ENCODE measurements at regions not wholly inside any gene's neighbourhood (a gene's known extent, or its start where the extent isn't known, plus 50 kb on each side); places are given as distances from the start of the nearest gene placed in this dataset.

GRCh38 chr10:69716711-69717560 is 84.8 kb upstream of the COL13A1 start:
- peak; percentile 35 for DNase-seq

- DNase-seq, result no peak
These were observed 82.8 kb upstream of the COL13A1 start for GRCh38 chr10:69718951-69719350.

DNA sequence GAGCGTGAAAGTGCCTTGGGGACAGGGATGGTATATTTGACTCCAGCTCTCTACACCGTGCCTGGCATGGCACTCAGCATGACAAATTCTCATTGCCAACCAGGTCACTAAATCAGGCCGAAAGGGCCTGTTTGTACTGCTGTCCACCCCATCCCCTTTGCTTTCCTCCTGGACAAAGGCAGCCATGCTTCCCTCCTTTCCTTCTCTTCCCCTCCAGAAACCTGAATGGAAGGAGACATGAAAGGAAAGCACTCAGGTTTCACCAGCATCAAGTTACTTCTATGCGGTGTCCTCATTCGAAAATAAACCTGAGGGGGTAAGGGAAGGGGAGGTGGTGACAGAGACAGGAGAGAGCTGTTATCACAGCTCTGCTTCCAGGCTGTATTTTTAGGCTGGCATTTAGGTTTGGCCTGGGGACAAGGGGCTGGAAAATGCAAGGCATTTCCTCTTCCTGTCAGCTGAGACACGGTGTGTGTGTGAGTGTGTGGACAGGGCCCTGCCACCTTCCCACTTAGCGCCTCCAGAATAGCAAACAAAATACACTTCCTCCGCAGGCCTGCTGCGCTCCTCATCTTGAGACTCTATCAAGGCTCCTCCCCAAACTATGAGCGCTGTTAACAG is 79.9 kb upstream of the COL13A1 start:
- no peak for DNase-seq

DNA sequence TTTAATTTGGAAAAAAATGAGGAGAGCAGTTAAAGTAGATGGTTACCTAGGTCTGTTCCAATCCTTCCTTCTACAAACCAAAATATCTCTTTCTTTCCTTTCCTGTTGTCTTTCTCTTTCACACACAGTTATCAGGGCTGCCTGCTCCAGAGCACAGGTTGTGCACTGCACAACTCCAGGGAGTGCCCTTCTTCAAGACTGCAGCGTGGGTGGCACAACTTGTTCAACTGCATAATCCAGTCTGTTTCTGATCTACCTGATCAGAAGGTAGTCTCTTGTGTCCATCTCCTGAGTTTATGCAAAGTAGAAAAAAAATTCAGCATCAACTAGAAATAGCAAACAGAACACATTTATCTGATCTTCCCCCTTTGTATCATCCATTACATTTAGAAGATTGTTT is 78.1 kb upstream of the COL13A1 start:
- DNase-seq, result no peak

GRCh38 chr10:69726850-69727249 is 74.9 kb upstream of the COL13A1 start:
- no peak for DNase-seq

DNA sequence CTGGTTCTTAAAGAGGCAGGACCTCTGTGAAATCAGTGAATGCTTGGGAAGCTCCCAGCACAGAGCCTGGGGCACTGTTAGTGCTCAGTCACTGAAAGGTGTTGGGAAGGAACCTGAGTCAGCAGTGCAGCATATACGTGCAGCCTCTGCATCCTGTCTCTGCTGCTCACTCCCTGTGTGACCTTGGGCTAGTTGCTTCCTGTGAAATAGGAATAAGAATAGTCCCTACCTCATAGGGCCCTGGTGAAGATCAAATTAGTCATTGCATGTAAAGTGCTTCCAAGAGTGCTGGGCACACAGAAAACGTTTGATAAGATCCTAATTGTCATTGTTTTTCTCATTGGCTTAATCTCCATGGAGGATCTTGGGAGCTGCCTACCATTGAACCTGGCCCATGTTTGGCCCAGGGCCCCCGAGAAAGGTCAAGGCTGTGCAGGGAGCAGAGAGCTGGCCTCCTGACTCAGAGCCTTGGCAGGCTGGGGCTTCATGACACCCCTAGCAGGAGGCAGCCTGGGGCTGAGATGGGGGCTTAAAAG is 73.3 kb upstream of the COL13A1 start:
- DNase-seq, result no peak

- DNase-seq, result no peak
These were observed 72.2 kb upstream of the COL13A1 start for GRCh38 chr10:69729326-69730048.

DNA sequence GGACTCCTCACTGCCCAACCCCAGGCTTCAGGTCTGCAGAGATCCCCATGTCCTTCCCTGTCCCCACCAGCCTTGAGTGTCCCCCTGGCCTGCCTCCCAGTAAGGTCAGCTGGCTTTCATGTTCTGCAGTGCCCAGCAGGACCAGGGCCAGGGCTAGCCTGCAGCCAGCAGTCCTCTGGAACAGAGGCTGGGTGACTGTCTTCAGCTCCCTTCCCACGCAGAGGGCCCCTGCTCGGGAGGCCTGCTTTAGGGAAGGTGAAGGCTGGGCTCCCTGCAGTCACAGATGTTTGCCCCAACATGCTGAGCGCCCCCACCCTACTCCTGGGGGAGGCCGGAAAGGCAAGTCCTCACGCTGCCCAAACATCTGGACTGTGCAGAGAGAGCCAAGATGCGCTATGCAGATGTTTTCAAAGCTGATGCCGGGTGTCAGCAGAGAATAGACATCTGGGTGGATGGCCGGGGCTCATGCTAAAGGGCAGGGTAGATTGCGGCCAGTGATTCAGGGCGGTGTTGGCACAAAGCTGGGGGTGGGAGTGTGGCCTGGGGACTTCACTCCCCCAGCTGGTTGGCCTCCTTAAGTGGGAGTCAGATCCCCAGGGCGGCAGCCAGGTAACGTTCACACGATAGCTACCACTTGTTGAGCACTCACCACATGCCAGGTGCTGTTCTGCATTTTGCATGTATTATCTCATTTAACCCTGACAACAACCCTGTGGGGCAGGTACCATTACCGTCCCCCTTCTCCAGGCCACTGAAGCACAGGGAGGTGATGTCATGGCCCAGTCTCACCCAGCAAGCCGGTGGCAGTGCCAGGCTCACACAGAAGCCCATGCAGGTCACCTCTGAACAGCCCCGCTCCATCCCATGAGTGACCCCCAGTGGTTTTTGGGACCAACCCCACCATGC is 71.2 kb upstream of the COL13A1 start:
- DNase-seq, result no peak

GRCh38 chr10:69731184-69731583 is 70.5 kb upstream of the COL13A1 start:
- no peak for DNase-seq

DNA sequence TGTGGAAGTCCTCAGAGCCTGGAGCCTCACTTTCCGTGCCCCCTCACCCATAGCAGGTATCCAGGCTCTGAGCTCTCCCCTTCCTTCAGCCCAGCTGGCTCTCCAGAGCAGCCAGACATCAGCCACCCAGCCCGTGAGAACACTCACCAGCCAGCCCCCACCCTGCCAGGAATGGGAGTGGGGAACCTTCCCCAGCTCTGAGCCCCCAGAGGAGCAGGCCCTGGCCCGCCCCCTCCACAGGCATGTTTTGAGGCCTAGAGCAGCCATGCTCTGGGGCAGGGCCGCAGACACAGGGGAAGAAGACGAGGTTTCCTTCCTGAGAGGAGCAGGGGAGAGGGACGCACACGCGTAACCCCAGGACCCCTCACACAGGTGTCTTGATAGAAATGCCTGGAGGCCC is 70.0 kb upstream of the COL13A1 start:
- no peak for DNase-seq

DNA sequence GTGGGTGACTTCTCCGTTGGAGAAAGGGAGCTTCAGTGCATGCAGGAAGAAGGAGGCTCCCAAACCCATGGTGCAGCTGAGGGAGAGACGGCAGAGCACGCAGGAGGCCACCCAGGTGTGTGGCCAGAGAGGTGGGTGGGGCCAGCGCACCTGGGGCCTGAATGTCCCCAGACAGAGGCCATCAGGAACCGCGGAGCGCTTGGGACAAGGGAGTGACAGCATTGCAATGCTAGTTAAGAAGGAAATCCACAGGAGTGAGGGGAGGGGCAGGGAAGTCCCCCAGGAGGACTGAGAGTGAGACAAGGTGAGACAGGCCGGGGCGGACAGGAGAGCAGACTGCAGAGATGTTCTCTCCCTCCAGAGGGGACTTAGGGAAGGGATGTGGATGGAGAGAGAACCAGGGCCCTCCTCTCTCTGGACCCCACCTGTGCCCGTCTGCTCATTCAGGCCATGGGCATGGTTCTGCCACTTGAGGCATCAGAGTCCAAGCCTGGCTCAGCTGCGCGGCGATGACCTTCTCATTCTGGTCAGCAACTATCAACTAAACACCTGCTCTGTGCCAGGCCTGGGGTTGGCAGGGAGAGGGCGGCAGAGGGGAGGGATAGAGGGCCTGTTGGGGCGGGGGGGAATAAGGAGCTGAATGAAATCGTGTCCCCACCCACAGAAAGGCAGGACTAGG is 69.4 kb upstream of the COL13A1 start:
- no peak for DNase-seq

- DNase-seq, result no peak
These were observed 68.9 kb upstream of the COL13A1 start for GRCh38 chr10:69732826-69733150.

GRCh38 chr10:69733791-69734261 is 67.9 kb upstream of the COL13A1 start:
- DNase-seq, result no peak

DNA sequence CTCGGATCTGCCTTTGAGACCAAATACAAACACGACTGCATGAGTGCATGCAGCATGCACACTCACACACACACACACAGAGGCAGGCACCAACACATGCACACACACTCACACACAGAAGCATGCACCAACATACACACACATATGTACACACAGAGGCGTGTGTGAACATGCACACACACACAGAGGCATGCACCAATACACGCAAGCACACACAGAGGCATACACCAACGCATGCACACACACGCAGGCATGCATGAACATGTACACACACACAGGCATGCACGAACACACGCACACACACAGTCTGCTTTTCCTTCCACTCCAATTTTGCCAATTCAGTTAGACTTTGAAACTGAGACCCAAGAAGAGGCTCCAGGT is 67.3 kb upstream of the COL13A1 start:
- no peak for DNase-seq

DNA sequence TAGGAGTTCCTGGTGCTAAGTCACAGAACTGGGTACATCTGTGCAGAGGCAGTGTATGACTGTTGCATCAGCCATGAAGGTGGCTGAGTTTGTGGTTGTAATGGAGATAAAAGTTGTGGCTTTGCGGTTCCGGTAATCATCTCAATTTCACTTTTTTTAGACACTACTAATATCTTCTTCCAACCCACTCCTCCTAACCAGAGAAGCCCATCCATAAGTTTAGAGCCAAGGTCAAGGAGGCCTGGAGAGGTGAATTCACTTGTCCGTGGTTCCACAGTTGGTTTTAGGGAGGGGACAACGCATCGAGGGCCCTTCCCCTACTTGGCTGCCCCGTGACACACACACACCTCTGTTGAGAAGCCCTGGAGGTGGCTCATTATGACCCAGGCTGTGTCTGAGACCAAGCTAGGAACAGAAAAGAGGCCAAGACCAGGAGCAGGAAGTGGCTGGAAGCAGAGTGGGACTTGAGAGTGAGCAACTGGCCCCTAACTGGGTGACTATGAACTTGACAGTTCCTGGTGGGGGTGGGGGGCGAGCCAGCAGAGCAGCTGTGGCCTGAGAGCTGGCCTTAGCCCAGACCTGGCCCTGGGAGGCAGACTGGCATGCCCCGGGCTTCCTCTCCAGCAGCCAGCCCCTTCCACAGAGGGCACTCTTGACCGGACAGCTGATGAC is 66.8 kb upstream of the COL13A1 start:
- no peak for DNase-seq

DNA sequence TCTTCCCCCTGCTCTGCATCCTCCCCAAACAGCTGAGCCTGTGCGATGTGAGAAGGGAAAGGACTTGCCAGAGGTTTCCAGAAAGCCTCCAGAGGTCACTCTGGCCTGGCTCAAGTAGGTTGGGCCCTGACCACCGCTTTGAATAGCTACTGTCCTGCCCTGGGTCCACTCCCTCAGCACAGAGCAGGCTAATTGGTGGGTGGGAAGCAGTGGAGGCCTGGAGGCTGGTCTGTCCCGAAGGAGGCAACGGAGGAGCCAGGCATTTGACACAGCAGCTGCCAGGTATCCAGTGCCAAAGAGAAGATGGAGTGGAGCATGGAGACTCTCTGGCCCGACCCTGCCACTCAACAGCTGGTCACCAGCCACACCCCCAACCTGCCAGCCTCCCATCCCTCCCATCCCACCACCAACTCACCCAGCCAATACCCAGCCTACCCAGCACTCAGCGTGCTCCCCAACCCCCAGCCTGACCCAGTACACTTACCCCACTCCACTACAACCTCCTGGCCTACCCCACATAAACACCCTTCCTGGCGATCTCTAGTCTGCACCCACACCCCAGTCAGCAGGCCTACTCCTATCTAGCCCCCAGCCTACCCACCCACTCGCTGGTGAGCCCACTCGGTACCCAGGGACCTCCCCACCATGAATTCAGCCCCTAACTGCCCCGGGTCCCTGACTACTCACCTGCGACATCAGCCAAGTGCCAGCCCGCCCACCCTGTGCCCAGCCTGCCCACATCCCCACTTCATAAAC is 64.6 kb upstream of the COL13A1 start:
- DNase-seq, result no peak

DNA sequence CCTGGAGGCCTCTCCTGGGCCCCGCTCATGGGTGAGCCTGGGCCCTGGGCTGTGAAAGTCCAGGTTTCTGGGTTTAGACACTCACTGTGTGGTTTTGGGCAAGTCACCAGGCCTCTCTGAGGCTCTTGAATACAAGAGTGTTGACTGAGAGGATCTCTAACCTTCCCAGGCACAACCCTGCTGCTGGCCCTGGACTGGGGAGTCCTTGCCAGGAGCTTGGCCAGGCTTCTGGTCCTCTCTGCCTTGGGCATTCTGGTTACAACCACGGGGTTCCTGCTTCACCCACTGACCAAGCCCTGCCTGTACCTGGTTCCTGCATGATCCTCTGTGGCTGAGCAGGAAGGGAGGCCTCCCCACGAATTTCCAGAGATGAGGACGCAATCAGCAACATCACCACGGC is 63.6 kb upstream of the COL13A1 start:
- DNase-seq, result no peak

DNA sequence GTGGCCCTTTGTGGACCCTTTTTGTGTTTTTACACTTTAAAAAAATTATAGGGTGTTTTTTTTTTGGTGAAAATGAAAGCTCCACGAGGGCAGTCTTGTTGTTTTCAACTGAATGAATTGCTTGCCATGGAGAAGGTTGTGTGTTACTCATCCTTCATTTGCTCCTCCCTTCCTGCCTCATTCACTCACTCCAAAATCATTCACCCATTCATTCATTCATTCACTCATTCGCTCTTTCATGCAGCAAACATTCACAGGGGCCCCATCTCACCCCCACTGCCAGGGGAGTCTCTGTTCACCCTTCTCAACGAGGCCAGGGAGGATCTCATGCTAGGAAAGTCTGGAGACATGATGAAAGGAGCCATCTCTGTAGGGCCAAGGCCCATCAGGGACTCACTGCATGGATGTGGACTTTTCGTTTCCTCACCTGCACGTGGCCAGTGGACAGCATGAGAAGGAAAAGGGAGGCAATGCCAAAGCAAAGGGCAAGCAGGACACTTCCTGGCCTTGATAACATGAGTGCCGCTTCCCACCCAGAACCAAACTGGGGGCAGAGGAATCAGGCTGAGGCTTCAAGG is 62.8 kb upstream of the COL13A1 start:
- no peak for DNase-seq

GRCh38 chr10:69739634-69740033 is 62.1 kb upstream of the COL13A1 start:
- no peak for DNase-seq

DNA sequence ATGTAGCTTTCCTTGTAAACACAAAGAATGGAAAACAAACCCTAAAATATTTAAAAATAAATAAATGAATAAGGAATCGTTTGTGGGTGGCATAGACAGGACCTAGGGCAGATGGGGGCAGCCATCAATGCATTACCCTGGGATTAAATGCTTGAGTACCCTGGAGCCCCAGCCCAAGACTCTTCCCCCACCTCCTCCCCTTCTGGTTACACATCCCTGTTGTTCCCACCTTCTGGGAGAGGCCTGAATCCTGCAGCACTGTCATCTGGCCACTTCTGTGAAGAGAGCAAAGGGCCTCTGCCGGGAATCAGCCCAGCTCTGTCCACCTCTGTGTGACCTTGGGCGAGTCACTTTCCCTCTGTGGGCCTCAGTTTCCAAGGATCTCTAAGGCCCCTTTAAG is 61.6 kb upstream of the COL13A1 start:
- no peak for DNase-seq

All from COR-L47 (cell line).